ENCODE measurements at regions not wholly inside any gene's neighbourhood (a gene's known extent, or its start where the extent isn't known, plus 50 kb on each side); places are given as distances from the start of the nearest gene placed in this dataset.
"Not testable (repeated sequence)": the region's sequence is repeated elsewhere in the genome, so short reads cannot be mapped to it uniquely, and the experiment has no call there.

GRCh38 chr10:44578271-44578670 lies 193.4 kb upstream of the CXCL12 start:
- Histone ChIP-seq H3K27me3 (replicated peaks; ENCODE audit: insufficient read depth) (no peaks in the 10 kb centered on the region), H3K4me1 (replicated peaks) (no peaks in the 10 kb centered on the region), H3K27ac (no peak overlapping the region), H3K36me3 (no peaks in the 10 kb centered on the region), H3K9me3 (no peaks in the 10 kb centered on the region), H3K4me3 (no peak overlapping the region)
- WGBS = 50% methylated on average over 1 of the region's 1 CpG
- DNase-seq (ENCODE audit: low spot score) = no peak
- TF ChIP-seq CTCF (IDR thresholded peaks at IDR 0.05) (no peak), POLR2A (IDR thresholded peaks at IDR 0.05) (no peak), POLR2AphosphoS5 (IDR thresholded peaks at IDR 0.05) (no peak)
- intact Hi-C loops (cut with DNase I) = no loop called here

GRCh38 chr10:44578963-44579362 lies 194.1 kb upstream of the CXCL12 start:
- H3K4me1 ChIP-seq (replicated peaks); DNase-seq (ENCODE audit: low spot score); H3K9me3 ChIP-seq; H3K27me3 ChIP-seq (replicated peaks; ENCODE audit: insufficient read depth); intact Hi-C loops (cut with DNase I); H3K36me3 ChIP-seq; H3K27ac ChIP-seq; H3K4me3 ChIP-seq: not testable (repeated sequence)
- WGBS = 94% methylated on average over 1 of the region's 1 CpG

GRCh38 chr10:44581996-44582395 lies 197.1 kb upstream of the CXCL12 start:
- H3K36me3 ChIP-seq = no peaks in the 10 kb centered on the region
- intact Hi-C loops (cut with DNase I) = no loop called here
- no peaks in the 10 kb centered on the region for H3K27me3 ChIP-seq (replicated peaks; ENCODE audit: insufficient read depth)
- no peaks in the 10 kb centered on the region for H3K9me3 ChIP-seq
- no peak overlapping the region for H3K4me3 ChIP-seq
- 78% methylated on average over 8 of the region's 8 CpGs for WGBS
- no peaks in the 10 kb centered on the region for H3K4me1 ChIP-seq (replicated peaks)
- no peak overlapping the region for H3K27ac ChIP-seq
- no peak for TF ChIP-seq POLR2A (IDR thresholded peaks at IDR 0.05)
- TF ChIP-seq POLR2AphosphoS5 (IDR thresholded peaks at IDR 0.05) = no peak
- no peak for TF ChIP-seq CTCF (IDR thresholded peaks at IDR 0.05)
- no peak for DNase-seq (ENCODE audit: low spot score)

GRCh38 chr10:44587488-44588318 lies 202.8 kb upstream of the CXCL12 start:
- TF ChIP-seq POLR2A (IDR thresholded peaks at IDR 0.05) (no peak), CTCF (IDR thresholded peaks at IDR 0.05) (no peak), POLR2AphosphoS5 (IDR thresholded peaks at IDR 0.05) (no peak)
- intact Hi-C loops (cut with DNase I) = no loop called here
- Histone ChIP-seq H3K9me3 (no peaks in the 10 kb centered on the region), H3K27ac (no peak overlapping the region), H3K4me3 (no peak overlapping the region), H3K4me1 (replicated peaks) (no peaks in the 10 kb centered on the region), H3K27me3 (replicated peaks; ENCODE audit: insufficient read depth) (no peaks in the 10 kb centered on the region), H3K36me3 (no peaks in the 10 kb centered on the region)
- no peak for DNase-seq (ENCODE audit: low spot score)
- WGBS = 92% methylated on average over 11 of the region's 11 CpGs

- intact Hi-C loops (cut with DNase I) = no loop called here
- H3K27me3 ChIP-seq (replicated peaks; ENCODE audit: insufficient read depth) = no peaks in the 10 kb centered on the region
- H3K9me3 ChIP-seq = no peaks in the 10 kb centered on the region
- no peak overlapping the region for H3K27ac ChIP-seq
- TF ChIP-seq POLR2AphosphoS5 (IDR thresholded peaks at IDR 0.05) (no peak), CTCF (IDR thresholded peaks at IDR 0.05) (no peak), POLR2A (IDR thresholded peaks at IDR 0.05) (no peak)
- peaks cover 5% of the 10 kb centered on the region for H3K4me1 ChIP-seq (replicated peaks)
- H3K36me3 ChIP-seq = no peaks in the 10 kb centered on the region
- WGBS = 32% methylated on average over 17 of the region's 17 CpGs
- no peak for DNase-seq (ENCODE audit: low spot score)
- no peak overlapping the region for H3K4me3 ChIP-seq
Measured at GRCh38 chr10:44589181-44589943, 204.5 kb upstream of the CXCL12 start.

Measured in prostate gland (tissue), 2 donors.